ENCODE measurements at regions not wholly inside any gene's neighbourhood (a gene's known extent, or its start where the extent isn't known, plus 50 kb on each side); places are given as distances from the start of the nearest gene placed in this dataset.
A peak's percentile ranks its signal among the peaks of the same experiment; 100 is the strongest.

- Histone ChIP-seq H3K4me1 (replicated peaks; ENCODE audit: insufficient read depth) (no peaks in the 10 kb centered on the region; the same call in 1 of the 2 replicates), H3F3A (ENCODE audit: insufficient read depth, low read depth) (no peaks in the 10 kb centered on the region), H3K4me3 (no peak overlapping the region), H3K79me2 (ENCODE audit: low read depth) (no peaks in the 10 kb centered on the region), H3K36me3 (ENCODE audit: low read depth) (no peaks in the 10 kb centered on the region), H2AFZ (peak overlapping the region; percentile 59; the same call in 1 of the 2 replicates), H4K20me1 (ENCODE audit: insufficient read depth) (no peaks in the 10 kb centered on the region), H3K27me3 (ENCODE audit: insufficient read depth, low read depth) (no peaks in the 10 kb centered on the region), H3K27ac (no peak overlapping the region), H3K4me2 (no peak overlapping the region), H3K9me2 (ENCODE audit: insufficient read depth) (no peaks in the 10 kb centered on the region), H3K9me3 (ENCODE audit: insufficient read depth, low read depth) (no peaks in the 10 kb centered on the region)
- ChIA-PET CTCF (no interaction called here), POLR2A (ENCODE audit: unreplicated experiment) (no interaction called here)
- no peak for DNase-seq
- TF ChIP-seq EZH2 (IDR thresholded peaks at IDR 0.05; ENCODE audit: low read depth): no peak
- TF ChIP-seq, protein P1, sequence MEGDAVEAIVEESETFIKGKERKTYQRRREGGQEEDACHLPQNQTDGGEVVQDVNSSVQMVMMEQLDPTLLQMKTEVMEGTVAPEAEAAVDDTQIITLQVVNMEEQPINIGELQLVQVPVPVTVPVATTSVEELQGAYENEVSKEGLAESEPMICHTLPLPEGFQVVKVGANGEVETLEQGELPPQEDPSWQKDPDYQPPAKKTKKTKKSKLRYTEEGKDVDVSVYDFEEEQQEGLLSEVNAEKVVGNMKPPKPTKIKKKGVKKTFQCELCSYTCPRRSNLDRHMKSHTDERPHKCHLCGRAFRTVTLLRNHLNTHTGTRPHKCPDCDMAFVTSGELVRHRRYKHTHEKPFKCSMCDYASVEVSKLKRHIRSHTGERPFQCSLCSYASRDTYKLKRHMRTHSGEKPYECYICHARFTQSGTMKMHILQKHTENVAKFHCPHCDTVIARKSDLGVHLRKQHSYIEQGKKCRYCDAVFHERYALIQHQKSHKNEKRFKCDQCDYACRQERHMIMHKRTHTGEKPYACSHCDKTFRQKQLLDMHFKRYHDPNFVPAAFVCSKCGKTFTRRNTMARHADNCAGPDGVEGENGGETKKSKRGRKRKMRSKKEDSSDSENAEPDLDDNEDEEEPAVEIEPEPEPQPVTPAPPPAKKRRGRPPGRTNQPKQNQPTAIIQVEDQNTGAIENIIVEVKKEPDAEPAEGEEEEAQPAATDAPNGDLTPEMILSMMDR (conservative IDR thresholded peaks at IDR 0.05): no peak
- intact Hi-C loops (cut with micrococcal nuclease; ENCODE audit: unreplicated experiment): loop anchor here (10.0 kb wide), 2 partner anchors 147 to 377 kb away; partner anchors contain the start of gene ANKRD50
- BruUV-seq (replicated peaks): no TSS peak
Observed at GRCh38 chr4:125091541-125091940, 223.2 kb upstream of the FAT4 start.

DNA sequence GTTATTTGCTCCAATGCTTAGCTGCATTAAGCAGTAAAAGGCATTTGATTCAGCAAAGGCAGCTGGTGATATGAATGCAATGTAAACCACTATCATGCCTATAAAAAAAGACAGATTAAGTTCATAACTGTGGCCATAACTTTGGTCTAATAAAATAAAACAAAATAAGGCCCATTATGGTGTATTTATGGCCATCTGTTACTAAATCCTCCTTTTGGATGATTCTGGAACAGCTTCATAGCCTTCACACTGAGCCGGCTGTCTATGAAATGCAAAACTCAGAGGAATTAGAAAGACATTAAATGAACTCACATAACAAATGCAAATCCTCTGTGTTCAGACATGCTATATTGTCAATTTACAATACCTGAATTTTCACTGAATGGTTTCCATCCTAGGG lies 223.7 kb upstream of the FAT4 start:
- intact Hi-C loops (cut with micrococcal nuclease; ENCODE audit: unreplicated experiment): loop anchor here (10.0 kb wide), 2 partner anchors 146 to 376 kb away; partner anchors contain the start of gene ANKRD50
- Histone ChIP-seq H4K20me1 (ENCODE audit: insufficient read depth) (no peaks in the 10 kb centered on the region), H2AFZ (no peak overlapping the region), H3K9me2 (ENCODE audit: insufficient read depth) (no peaks in the 10 kb centered on the region), H3K4me1 (replicated peaks; ENCODE audit: insufficient read depth) (no peaks in the 10 kb centered on the region), H3F3A (ENCODE audit: insufficient read depth, low read depth) (no peaks in the 10 kb centered on the region), H3K27me3 (ENCODE audit: insufficient read depth, low read depth) (no peaks in the 10 kb centered on the region), H3K9me3 (ENCODE audit: insufficient read depth, low read depth) (no peaks in the 10 kb centered on the region), H3K36me3 (ENCODE audit: low read depth) (no peaks in the 10 kb centered on the region), H3K4me2 (no peak overlapping the region), H3K79me2 (ENCODE audit: low read depth) (no peaks in the 10 kb centered on the region), H3K4me3 (no peak overlapping the region), H3K27ac (no peak overlapping the region)
- ChIA-PET CTCF (no interaction called here), POLR2A (ENCODE audit: unreplicated experiment) (no interaction called here)
- TF ChIP-seq, protein P1 (conservative IDR thresholded peaks at IDR 0.05): no peak
- TF ChIP-seq EZH2 (IDR thresholded peaks at IDR 0.05; ENCODE audit: low read depth): no peak
- DNase-seq: no peak
- BruUV-seq (replicated peaks): no TSS peak

- intact Hi-C loops (cut with micrococcal nuclease; ENCODE audit: unreplicated experiment): no loop called here
- Histone ChIP-seq H3K4me2 (no peak overlapping the region), H3F3A (ENCODE audit: insufficient read depth, low read depth) (no peaks in the 10 kb centered on the region), H3K9me3 (ENCODE audit: insufficient read depth, low read depth) (no peaks in the 10 kb centered on the region), H3K27me3 (ENCODE audit: insufficient read depth, low read depth) (no peaks in the 10 kb centered on the region), H3K9me2 (ENCODE audit: insufficient read depth) (no peaks in the 10 kb centered on the region; the same call in 1 of the 2 replicates), H3K27ac (no peak overlapping the region), H3K4me3 (no peak overlapping the region), H3K4me1 (replicated peaks; ENCODE audit: insufficient read depth) (no peaks in the 10 kb centered on the region), H4K20me1 (ENCODE audit: insufficient read depth) (no peaks in the 10 kb centered on the region), H3K36me3 (ENCODE audit: low read depth) (no peaks in the 10 kb centered on the region), H2AFZ (0 out of 2 replicates have a peak overlapping the region, but pooled peaks have one; percentile 14), H3K79me2 (ENCODE audit: low read depth) (no peaks in the 10 kb centered on the region)
- DNase-seq: no peak
- ChIA-PET POLR2A (ENCODE audit: unreplicated experiment) (interaction anchor here (0.6 kb wide), 1 partner anchor 405 kb away, joined by 3 read pairs; no protein-coding TSS in a partner anchor), CTCF (no interaction called here)
- TF ChIP-seq, protein P1 (conservative IDR thresholded peaks at IDR 0.05): no peak
- TF ChIP-seq EZH2 (IDR thresholded peaks at IDR 0.05; ENCODE audit: low read depth): no peak
- BruUV-seq (replicated peaks): no TSS peak
Observed at GRCh38 chr4:125084608-125085007, 230.1 kb upstream of the FAT4 start.
